ENCODE measurements at regions not wholly inside any gene's neighbourhood (a gene's known extent, or its start where the extent isn't known, plus 50 kb on each side); places are given as distances from the start of the nearest gene placed in this dataset.

DNA sequence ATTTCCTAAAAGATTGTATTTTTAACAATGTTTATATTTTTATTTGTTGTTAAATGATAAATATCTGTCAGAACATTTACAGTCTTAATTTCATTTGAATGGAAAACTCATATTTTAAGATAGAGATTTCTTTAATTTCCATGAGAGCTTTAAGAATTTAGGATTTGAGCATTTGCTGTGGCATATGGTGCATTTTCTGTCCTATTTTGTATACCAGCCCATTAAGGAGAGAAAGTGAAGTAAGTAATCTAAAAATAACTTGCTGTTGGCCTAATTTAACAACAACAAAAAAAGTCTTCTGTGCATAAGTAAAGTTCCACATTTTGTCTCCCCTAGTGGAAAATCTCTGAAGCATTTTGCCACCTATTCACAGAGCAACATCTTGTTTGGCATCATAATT lies 190.9 kb upstream of the PPP1R3A start:
- no peak for TF ChIP-seq GATA3 (IDR thresholded peaks at IDR 0.05; ENCODE audit: low read depth, low read length)
- no peak for TF ChIP-seq GATA2 (IDR thresholded peaks at IDR 0.05; ENCODE audit: low read depth, low read length)

All from SH-SY5Y (cell line).